Putamen (tissue), 1 donor: ENCODE measurements at regions not wholly inside any gene's neighbourhood (a gene's known extent, or its start where the extent isn't known, plus 50 kb on each side); places are given as distances from the start of the nearest gene placed in this dataset.

Experiments
- DNase-seq: peaks from one replicate; pipeline ENCODE4 v3.0.0-alpha.2; 2016; ENCODE audit warnings: low spot score

- no peak for DNase-seq
Observed at GRCh38 chr11:45091563-45092403, 54.7 kb upstream of the PRDM11 start.

GRCh38 chr11:45092404-45092785, 54.0 kb upstream of the PRDM11 start:
- DNase-seq, result no peak

- no peak for DNase-seq
Observed at GRCh38 chr11:45092901-45093760, 53.3 kb upstream of the PRDM11 start.

- no peak for DNase-seq
Observed at GRCh38 chr11:45093761-45094455, 52.5 kb upstream of the PRDM11 start.

- DNase-seq, result no peak
Observed at GRCh38 chr11:45094958-45095690, 51.3 kb upstream of the PRDM11 start.

GRCh38 chr11:45095691-45096010, 50.8 kb upstream of the PRDM11 start:
- DNase-seq, result no peak

- no peak for DNase-seq
Observed at GRCh38 chr11:45096636-45097035, 49.8 kb upstream of the PRDM11 start.
